Body of pancreas (tissue), 4 donors: ENCODE measurements at regions not wholly inside any gene's neighbourhood (a gene's known extent, or its start where the extent isn't known, plus 50 kb on each side); places are given as distances from the start of the nearest gene placed in this dataset.

Source experiments
- CTCF ChIP-seq, 7 experiments: fragments of 450-650 bp in 4 of 7; fragments of 200-600 bp in 3 of 7; sonication (generic) in 3 of 7; IDR thresholded peaks; one replicate each; pipeline ENCODE4 v1.5.1; 2016 to 2019; ENCODE audit warnings: antibody characterized with exemption in 7 of 7
- POLR2A ChIP-seq, 3 donors: fragments of 450-650 bp; IDR thresholded peaks; one replicate each; pipeline ENCODE4 v1.6.1; 2016; ENCODE audit warnings: antibody characterized with exemption in 3 of 3, mild to moderate bottlenecking in 2 of 3

DNA sequence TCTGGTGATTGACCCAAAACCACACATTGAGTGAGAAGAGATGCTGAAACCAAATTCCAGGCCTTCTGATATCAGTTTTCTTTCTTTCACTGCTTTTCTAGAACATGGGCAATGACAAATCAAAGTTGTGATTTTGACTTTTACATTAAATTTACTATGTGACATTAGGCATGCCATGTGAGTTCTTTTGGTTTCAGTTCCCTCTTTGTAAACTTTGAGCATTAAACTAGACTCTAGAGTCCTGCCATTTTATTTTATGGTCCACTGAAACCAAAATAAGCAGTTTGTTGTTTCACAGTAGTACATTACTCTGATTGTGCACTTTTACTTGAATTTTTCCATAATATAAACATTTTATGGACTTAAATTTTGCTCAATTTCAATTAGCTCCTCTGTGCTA is 381.1 kb upstream of the SEMA3D start:
- TF ChIP-seq CTCF (IDR thresholded peaks at IDR 0.05) (no peak), POLR2A (IDR thresholded peaks at IDR 0.05) (no peak)
